DMS153 (cell line): ENCODE measurements at regions not wholly inside any gene's neighbourhood (a gene's known extent, or its start where the extent isn't known, plus 50 kb on each side); places are given as distances from the start of the nearest gene placed in this dataset.
"Not testable (repeated sequence)": the region's sequence is repeated elsewhere in the genome, so short reads cannot be mapped to it uniquely, and the experiment has no call there.

Source experiments
- DNase-seq: peaks from one replicate; lab custom pipeline; 2025; lab: John Stamatoyannopoulos, UW

DNA sequence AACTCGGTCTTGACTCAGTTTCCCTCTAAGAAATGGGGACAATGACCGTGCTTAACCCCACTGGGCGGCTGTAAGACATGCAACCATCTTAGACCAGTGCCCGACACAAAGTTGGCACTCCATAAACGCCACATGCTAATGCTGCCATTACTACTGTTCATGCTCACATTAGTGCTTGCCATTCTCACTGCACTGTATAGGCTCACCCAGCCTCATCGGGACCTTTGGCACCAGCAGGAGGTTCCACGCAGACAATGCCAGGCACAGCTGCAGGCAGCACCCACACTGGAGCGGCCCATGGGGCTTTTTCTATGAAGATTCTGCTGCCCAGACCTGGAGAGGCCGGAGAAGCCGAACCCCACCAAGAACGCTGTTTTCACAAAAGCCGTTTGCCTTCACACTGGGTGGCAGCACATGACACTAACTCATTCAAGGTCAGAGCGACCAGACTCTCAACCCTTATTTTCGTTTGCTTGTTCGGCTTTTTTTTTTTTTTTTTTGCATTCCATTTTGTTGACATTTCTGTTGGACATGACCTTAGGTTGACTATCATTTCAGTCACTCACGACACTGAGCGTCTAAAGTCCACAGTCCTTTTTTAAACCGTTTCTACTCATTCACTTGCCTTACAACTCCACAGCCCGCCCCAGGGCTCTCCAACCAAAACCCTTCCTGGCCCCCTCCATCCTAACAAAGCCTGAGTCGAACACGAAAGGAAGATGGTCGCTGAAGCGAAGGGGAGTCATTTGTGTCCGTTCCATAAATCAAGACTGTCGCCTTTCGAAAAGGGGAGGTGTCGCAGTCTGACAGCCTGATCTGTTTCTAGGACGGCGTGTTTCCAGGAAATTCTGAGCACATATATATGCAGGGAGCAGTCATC, 124.4 kb upstream of the RNF32 start:
- DNase-seq, result peak; percentile 24

GRCh38 chr7:156514851-156515250, 125.7 kb upstream of the RNF32 start:
- DNase-seq, result no peak

- DNase-seq, result no peak
Measured at GRCh38 chr7:156511426-156511825, 129.1 kb upstream of the RNF32 start.

DNA sequence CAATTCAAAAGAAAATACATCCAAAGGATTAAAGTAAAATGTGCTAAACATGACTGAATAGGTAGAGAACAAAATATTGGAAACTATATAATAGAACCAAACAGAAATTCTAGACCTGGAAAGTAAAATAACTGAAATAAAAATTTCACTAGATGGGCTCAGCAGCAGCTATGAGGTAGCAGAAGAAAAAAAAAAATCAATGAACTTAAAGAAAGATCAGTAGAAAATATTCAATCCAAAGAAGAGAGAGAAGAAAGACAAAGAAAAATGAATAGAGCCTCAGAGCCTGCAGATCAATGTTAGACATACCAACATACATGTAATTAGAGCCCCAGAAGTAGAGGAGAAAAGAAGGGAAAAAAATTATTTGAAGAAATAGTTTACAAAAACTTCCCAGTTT, 129.6 kb upstream of the RNF32 start:
- no peak for DNase-seq

- no peak for DNase-seq
Measured at GRCh38 chr7:156509216-156509615, 131.4 kb upstream of the RNF32 start.

DNA sequence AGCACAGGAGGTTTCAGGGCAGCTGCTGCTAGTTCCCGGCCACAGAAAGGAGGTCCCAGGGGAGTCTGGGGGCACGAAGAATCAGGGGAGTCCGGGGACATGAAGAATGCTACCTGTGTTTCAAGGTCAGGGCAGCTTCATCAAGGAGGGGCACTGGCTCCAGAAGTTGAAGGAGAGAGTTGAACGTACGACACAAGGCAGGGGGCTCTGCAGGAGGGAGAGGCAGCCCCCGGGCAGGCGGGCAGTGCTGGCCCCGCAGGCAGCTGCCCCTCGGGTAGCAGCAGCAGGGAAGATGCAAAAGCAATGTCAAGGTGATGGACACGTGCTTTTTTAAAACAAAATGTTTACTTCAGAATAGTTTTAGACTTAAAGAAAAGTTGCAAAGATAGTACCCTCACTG, 134.7 kb upstream of the RNF32 start:
- no peak for DNase-seq

- DNase-seq, result no peak
Measured at GRCh38 chr7:156504687-156505545, 135.7 kb upstream of the RNF32 start.

DNA sequence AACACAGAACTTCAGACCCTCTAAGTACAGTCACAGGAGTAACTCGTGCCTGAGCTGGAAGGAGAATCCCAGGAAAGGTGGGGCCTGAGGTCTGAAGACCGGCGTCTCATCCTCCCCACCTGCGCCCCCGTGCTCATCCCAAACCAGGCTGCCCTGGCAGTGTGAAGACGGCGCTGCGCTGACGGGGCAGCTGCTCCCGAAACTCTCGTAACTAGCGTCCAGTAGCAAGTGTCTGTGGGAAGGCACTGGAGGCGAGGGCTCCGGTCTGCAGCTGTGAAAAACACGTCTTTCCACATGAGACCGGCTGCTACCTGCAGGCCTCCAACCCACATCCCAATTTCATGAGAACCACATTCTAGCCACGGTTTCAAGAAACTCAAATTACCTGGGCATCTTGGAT, 136.6 kb upstream of the RNF32 start:
- no peak for DNase-seq

DNA sequence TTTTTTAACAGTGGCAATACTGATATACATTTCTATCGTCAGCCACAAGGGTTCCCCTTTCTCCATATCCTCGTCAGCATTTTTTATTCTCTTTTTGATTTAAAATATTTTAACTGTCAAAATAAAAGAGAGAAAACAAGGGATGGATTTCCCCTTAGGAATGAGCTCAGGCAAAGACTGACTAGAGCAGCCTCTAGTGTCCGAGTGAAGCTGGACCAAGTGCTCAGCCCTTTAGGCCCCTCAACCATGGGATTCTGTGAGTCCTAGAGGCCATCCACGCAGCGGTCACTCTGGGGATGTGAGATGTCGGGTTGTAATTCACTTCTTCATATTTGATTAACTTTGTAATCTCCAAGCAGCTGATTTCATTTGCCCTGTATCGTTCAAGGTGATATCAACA, 137.4 kb upstream of the RNF32 start:
- no peak for DNase-seq

DNA sequence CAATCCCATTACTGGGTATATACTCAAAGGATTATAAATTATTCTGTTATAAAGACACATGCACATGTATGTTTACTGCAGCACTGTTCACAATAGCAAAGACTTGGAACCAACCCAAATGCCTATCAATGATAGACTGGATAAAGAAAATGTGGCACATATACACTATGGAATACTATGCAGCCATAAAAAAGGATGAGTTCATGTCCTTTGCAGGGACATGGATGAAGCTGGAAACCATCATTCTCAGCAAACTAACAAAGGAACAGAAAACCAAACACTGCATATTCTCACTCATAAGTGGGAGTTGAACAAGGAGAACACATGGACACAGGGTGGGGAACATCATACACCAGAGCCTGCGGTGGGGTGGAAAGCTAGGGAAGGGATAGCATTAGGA, 138.8 kb upstream of the RNF32 start:
- not testable (repeated sequence) for DNase-seq

DNA sequence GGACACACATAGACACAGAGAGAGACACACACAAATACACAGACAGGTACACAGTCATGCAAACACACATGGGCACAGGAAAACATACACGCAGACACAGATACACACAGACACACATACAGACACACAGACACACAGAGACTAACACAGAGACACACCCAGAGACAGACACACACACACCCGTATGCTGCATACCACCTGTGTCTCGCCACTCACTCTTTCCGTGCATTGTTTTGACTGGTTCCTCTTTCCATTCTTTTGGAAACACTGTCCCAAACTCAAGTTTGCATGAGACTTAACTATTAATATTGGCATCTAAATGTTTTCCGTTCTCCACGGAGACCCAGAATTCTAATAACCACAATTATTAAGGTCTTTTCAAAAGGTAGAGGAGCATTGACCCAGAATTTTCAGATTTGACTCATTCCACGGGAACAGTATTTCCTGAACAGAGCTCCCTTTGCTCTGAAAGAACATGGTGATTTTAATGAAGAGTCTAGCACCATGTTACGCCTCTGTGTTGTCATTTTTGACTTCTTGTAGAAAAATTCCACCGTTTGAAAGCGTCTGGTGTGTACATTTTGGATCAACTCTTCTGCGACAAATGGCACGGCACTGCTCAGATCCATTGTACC, 141.2 kb upstream of the RNF32 start:
- no peak for DNase-seq

DNA sequence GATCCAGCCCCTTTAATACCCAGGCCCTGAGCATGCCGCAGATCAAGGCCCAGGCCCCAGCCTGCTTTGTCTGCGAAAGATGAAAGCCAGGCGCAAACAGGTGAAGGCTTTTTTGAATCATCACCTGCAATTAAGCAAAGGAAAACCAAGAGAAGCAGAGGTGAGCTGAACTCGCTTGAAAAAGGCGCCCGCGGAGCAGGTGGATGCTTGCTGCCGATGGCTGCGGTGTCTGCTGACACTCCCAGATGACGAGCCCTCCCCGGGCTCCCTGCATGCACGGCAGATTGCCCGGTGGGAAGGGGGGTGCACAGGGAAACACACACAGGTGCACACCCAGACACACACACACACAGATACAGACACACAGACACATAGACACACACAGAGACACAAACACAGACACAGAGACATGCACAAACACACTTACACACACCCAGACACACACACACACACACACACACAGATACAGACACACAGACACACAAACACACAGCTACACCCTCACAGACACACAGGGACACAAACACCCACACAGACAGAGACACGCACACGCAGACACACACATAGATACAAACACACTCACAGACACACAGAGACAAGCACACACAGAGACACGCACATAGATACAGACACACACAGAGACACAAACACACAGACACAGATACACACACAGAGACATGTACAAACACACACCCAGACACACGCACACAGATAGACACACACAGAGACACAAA, 142.6 kb upstream of the RNF32 start:
- DNase-seq, result peak; percentile 42

- DNase-seq, result no peak
Measured at GRCh38 chr7:156496865-156497264, 143.7 kb upstream of the RNF32 start.

- DNase-seq, result peak; percentile 7
Measured at GRCh38 chr7:156496363-156496769, 144.2 kb upstream of the RNF32 start.

DNA sequence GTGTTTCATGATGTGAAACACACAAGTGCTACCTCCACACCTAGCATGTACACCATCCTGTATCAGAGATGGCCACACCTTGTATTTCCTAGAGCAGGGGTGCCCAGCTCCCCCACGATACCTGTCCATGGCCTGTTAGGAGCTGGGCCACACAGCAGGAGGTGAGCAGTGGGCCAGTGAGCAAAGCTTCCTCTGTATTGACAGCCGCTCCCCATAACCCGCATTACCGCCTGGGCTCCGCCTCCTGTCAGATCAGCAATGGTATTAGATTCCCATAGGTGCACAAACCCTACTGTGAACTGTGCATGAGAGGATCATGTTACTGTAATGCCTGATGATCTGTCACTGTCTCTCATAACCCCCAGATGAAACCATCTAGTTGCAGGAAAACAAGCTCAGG, 145.6 kb upstream of the RNF32 start:
- DNase-seq, result no peak

DNA sequence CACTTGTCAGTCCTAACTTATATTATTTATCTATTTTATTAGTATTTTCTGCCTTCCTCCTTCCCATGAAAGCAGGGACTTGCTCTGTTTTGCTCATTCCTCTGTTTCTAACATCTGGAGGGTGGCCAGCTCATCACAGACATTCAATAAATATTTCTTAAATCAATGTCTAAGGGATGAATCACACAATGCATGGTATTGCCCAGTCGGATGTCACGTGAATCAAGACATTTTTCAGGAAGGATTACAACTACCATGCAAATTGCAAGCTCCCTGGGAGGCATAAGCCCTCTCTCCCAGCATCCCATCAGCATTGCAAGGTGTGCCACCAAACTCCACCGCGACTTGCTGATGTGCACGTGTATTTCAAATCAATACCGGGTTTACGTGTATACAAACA, 146.6 kb upstream of the RNF32 start:
- no peak for DNase-seq

GRCh38 chr7:156492170-156492569, 148.4 kb upstream of the RNF32 start:
- no peak for DNase-seq

DNA sequence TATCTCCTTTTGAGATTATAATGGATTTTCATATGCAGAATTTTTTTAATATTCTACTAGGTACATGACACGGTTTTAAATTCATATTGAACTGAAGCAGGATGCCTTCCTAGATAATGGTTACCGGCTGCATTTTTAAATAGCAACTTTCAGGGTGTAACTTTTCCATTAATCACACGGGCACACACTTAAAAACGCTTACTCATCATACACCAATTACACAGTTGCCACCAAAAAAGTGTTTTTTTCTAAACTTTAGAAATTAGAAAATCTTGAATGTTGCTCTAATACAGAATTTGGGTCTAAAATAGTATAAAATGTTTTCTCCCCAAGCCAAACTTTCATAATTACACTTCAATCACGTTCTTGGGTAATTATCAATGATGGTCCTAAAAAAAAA, 149.1 kb upstream of the RNF32 start:
- no peak for DNase-seq

- DNase-seq, result no peak
Measured at GRCh38 chr7:156490021-156490800, 150.4 kb upstream of the RNF32 start.

GRCh38 chr7:156487811-156488533, 152.6 kb upstream of the RNF32 start:
- DNase-seq, result no peak
